Breast epithelium (tissue), 3 donors: ENCODE measurements at regions not wholly inside any gene's neighbourhood (a gene's known extent, or its start where the extent isn't known, plus 50 kb on each side); places are given as distances from the start of the nearest gene placed in this dataset.

Source experiments
- CTCF ChIP-seq, 3 donors: fragments of 450-650 bp; IDR thresholded peaks; one replicate each; pipeline ENCODE4 v1.5.1; 2016 to 2017; ENCODE audit warnings: antibody characterized with exemption in 3 of 3, mild to moderate bottlenecking in 3 of 3, moderate library complexity in 3 of 3
- POLR2A ChIP-seq: fragments of 450-650 bp; IDR thresholded peaks from one replicate; pipeline ENCODE4 v1.6.1; 2016; ENCODE audit warnings: antibody characterized with exemption, mild to moderate bottlenecking, moderate library complexity

- TF ChIP-seq POLR2A (no peak), CTCF (IDR thresholded peaks at IDR 0.05) (no peak)
Measured at GRCh38 chr6:86558318-86558717, 379.0 kb upstream of the HTR1E start.
